HG02642 (cell line): ENCODE measurements at regions not wholly inside any gene's neighbourhood (a gene's known extent, or its start where the extent isn't known, plus 50 kb on each side); places are given as distances from the start of the nearest gene placed in this dataset.
"Not testable (repeated sequence)": the region's sequence is repeated elsewhere in the genome, so short reads cannot be mapped to it uniquely, and the experiment has no call there.

Experiments
- ATAC-seq: cut with Tn5 transposase; IDR thresholded peaks from one replicate; pipeline ENCODE4 v1.9.1; 2021; ENCODE audit warnings: mild to moderate bottlenecking; ENCODE audit not compliant: unreplicated experiment, poor library complexity

GRCh38 chr2:126269911-126270310 is 386.0 kb upstream of the GYPC start:
- ATAC-seq: no peak

DNA sequence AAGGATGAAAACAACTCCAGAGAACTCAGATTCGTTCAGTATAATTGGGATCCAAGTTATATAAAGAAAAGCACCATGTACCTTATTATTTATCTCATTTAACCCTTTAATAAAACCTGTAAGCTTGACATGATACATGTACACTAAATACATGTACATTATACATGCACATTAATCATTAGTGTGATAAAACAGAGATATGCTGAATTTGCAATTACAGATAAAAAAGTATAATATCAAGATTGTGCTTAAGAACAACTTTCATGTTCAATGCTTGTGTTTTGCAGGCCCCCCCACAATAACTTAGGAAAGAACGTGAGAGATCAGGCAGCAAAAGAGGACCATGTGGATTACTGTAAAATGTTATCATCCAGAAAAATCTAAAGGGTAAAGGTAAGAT is 385.4 kb upstream of the GYPC start:
- no peak for ATAC-seq

DNA sequence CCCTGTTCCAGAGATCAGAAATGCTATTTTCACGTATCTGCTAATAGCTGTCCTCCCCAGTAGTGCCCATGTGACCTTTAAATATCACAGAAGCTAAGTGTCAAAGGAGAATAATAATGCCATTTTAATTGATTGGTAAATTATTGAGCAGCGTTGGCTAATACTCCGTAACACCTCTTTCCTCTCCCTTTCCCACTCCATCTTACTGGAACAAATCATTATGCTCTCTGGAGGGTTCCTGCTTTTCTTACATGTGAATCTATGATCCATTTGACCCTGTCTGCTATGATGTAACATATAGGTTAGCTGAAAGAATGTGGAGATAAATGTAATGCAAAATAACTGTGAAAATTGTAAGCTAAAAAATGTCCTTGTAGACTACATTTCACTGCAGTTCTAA is 383.6 kb upstream of the GYPC start:
- no peak for ATAC-seq

DNA sequence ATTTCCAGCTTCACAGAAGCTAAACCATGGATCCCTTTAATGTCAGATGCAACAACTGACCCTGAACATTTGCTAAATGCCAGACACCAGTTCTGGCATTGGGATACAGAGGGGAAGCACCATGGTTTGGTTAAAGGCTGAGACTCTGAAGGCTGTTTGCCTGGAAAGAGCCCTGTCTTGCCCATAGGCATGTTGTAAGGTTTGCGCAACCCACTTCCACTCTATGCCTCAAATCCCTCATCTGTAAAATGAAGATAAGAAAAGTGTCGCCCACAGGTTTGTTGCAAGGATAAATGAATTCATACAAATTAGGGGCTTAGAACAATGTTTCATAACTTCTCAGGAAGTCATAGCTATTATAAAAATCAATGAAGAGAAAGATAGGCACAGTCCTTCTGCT is 380.9 kb upstream of the GYPC start:
- no peak for ATAC-seq

DNA sequence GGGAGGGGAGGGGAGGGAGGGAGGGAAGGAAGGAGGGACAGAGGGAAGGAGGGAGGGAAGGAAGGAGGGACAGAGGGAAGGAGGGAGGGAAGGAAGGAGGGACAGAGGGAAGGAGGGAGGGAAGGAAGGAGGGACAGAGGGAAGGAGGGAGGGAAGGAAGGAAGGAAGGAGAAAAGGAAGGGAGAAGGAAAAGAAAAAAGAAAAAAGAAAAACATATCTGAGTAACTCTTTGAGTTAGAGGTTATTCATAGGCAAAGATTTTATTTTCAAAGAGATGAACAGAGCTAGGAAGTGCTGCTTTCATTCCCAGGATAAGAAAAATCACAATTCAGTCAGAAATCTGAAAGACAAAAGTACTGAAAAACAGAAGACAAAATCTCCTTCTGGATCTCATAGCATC is 379.7 kb upstream of the GYPC start:
- ATAC-seq: not testable (repeated sequence)

DNA sequence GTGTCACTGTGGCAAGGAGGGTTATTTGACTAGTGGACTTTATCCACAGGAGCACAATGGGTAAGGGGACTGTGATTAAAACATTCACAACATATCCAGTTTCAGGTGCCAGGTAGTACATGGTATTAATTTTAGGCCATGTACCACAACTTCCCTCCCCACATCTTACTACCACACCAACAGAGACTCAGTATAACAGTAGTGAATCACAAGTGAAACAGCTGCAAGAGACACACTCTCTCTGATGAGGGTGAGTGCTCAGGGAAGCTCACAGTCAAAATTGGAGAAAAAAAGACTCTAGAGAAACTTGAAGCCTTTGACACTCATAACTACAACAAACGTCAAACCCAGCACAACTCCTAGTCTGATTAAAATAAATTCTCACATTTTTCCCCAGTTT is 367.6 kb upstream of the GYPC start:
- ATAC-seq: no peak

GRCh38 chr2:126293962-126294361 is 362.0 kb upstream of the GYPC start:
- not testable (repeated sequence) for ATAC-seq

GRCh38 chr2:126299469-126299976 is 356.4 kb upstream of the GYPC start:
- no peak for ATAC-seq

DNA sequence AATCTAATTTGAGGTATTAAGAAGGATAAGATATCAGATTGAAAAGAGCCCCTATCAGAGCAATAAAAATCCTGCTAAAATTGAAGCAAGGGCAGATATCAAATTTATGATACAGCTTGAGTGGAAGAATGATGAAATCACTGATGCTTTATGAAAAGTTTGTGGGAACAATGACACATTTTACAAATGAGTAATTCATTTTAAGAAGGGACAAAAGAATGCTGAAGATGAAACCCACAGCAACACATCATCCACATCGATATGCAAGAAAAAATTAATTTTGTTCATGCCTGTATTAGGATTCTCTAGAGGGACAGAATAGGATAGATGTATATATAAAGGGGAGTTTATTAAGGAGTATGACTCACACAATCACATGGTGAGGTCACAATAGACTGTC is 355.6 kb upstream of the GYPC start:
- ATAC-seq: no peak

GRCh38 chr2:126302043-126302442 is 353.9 kb upstream of the GYPC start:
- no peak for ATAC-seq

- ATAC-seq: no peak
These were observed 352.8 kb upstream of the GYPC start for GRCh38 chr2:126303113-126303512.

DNA sequence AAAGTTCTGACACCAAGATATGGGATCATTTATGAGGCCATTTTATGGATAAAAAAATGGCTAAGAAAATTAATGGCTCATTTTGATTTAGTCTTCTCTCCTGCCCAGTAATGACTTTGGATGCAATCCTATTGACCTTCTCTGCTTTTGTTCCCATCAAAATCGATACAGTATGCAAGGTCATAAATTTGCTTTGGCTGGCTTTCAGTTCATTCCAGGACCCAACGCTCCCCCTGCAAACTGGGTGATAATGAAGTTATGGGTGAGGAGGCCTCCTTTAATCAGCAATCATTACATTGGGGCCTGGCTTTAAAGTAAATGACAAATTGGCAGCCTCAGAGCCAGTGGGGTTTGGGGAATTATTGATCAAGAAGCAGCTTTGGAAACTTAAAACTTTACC is 351.8 kb upstream of the GYPC start:
- ATAC-seq: no peak

DNA sequence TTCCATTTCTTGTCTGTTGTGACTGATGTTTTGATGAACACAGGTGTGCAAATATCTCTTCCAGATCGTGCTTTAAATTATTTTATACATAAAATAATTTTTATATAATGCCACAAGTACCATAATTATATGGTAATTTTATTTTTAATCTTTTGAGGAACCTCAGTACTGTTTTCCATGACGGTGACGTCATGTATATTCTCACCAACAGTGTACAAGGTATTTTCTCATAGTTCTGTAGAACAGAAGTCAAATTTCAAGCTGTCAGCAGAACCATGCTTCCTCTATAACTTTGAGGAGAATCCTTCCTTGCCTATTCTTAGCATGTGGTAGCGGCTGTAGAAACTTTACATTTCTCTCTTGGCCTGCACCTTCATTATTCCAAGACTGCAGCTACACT is 349.4 kb upstream of the GYPC start:
- no peak for ATAC-seq

DNA sequence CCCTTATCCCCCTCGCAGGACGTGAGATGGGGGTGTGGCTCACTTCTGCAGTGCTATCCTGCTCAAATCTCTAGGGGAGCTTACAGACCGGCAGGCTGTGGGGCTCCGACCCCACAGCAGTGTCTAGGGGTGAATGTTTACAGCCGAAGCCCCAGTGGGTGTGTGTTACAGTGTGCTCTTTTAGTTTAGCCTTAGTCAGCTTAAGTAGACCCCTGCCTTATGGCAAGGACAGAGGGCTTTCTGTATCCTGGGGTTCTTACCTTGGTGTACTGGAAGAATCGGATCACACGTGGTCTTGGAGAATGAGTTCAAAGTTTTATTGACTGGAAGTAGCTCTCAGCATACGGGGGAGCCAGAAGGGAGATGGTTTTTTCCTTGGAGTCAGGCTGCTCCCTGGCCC is 348.2 kb upstream of the GYPC start:
- no peak for ATAC-seq

GRCh38 chr2:126309185-126309584 is 346.8 kb upstream of the GYPC start:
- no peak for ATAC-seq

GRCh38 chr2:126312579-126312978 is 343.4 kb upstream of the GYPC start:
- ATAC-seq: no peak

GRCh38 chr2:126315828-126316227 is 340.1 kb upstream of the GYPC start:
- no peak for ATAC-seq

DNA sequence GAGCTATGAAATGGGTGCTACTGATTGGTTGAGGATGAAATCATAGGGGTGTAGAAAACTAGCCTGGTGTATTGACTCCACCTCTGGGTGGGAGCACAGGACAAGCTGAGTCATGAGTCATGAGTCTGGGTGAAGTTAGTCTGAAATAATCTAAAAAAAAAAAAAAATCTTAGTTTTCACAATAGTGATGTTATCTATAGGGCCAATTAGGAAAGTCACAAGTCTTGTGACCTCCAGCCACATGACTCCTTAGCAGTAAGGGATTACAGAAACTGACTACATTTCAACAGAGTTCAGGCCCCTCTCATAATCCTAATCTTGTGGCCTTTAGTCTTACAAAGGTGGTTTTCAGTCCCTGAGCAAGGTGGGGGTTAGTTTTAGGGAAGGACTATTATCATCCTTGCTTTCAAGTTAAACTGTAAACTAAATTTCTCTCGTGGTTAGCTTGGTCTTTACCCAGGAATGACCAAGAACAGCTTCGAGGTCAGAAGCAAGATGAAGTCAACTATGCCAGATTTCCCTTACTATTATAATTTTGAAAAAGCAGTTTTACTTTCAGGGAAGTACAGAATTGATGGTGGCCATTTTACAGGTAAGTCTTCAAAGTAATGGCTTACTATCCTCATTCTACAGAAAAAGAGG is 338.0 kb upstream of the GYPC start:
- ATAC-seq: no peak

DNA sequence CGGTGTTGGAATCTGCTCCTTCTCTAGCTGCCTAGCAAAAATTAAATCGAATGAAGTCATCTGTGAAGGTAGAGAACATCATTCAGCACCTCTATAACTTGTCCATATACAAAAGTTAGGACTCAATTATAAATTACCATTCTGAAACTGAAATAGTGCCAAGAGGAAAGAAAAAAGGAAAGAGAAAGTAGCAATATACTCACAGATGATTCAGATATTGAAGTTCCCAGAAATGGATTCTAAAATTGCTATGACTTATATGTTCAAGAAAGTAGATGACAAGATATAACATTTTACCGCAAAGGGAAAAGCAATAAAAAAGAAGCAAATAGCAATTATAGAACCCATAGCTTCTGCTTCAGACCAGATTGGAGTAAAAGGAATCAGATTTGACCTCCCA is 333.6 kb upstream of the GYPC start:
- no peak for ATAC-seq

DNA sequence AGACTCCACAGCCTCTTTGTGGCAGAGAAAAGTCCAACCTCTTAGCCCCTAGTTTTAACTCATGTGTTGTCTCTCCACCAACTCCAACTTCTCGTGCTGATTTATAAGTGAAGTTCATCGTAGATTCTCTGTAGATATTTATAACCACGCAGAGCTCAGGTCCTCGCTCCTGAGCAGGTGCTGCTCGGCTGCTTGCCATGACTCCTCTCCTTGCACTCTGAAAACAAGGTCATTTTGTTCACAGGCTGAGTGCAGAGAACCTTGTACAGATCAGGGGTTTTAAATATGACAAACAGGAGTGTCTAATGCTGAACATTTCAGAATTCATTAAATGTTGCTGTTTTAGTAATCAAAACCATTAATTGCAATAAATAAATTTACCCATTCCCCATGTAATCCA is 330.8 kb upstream of the GYPC start:
- ATAC-seq: no peak

DNA sequence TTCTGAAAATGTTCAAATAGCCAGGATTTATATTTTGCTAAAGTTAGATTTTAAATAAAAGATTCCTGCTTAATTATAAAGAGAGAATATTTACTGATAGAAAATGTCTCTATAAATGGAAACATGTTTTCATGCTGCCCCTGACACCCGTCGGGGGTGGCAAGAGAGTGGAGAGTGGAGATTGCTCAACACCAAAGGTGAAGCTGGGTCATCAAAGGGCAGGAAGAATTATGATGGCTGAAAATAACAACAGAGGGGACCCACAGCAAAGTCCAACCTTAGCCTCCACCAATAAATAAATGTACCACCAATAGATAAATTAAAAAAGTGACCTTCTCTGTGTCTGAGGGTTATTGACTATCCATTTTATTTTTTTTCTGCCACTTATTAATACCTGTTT is 326.8 kb upstream of the GYPC start:
- no peak for ATAC-seq

- ATAC-seq: no peak
These were observed 313.5 kb upstream of the GYPC start for GRCh38 chr2:126342457-126342856.

DNA sequence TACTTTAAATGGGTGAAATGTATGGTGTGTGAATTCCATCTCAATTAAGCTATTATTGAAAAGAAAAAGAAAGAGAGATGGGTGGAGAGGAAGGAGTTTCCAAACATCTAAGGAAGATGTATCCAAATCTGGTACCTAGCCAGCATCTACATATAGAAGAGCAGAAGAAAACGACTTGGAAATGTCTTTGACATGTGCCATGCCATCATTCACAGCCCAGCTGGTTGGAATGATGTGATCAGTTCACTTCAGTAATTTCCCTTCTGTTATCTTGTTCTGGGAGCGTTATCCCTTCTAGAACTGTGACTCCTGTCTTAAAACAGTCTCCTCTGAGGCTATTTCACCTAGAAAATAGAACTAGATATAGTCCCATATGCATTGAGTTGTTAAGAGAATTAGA is 312.8 kb upstream of the GYPC start:
- ATAC-seq: no peak
